IMR-90 (cell line): ENCODE measurements at regions not wholly inside any gene's neighbourhood (a gene's known extent, or its start where the extent isn't known, plus 50 kb on each side); places are given as distances from the start of the nearest gene placed in this dataset.

Experiments used
- CEBPB ChIP-seq: IDR thresholded peaks from 2 replicates; pipeline ENCODE4 v1.6.1; 2012; ENCODE audit warnings: low read depth, low read length, improper control_type of control experiment
- CTCF ChIP-seq: conservative IDR thresholded peaks from 2 replicates; pipeline ENCODE4 v1.5.1; 2012; ENCODE audit warnings: mild to moderate bottlenecking, low read depth, low read length, improper control_type of control experiment
- FOS ChIP-seq: fragments of 150-350 bp; IDR thresholded peaks from 2 replicates; pipeline ENCODE4 v1.6.1; 2016; ENCODE audit warnings: low read depth, low read length
- MAFK ChIP-seq: IDR thresholded peaks from 2 replicates; pipeline ENCODE4 v1.6.1; 2012; ENCODE audit warnings: low read depth, low read length, improper control_type of control experiment
- POLR2A ChIP-seq: IDR thresholded peaks from 2 replicates; pipeline ENCODE4 v1.6.1; 2012; ENCODE audit warnings: mild to moderate bottlenecking, low read depth, low read length
- RCOR1 ChIP-seq: IDR thresholded peaks from 2 replicates; pipeline ENCODE4 v1.6.1; 2012; ENCODE audit warnings: mild to moderate bottlenecking, low read length, improper control_type of control experiment; ENCODE audit not compliant: insufficient replicate concordance
- RFX5 ChIP-seq: IDR thresholded peaks from 2 replicates; pipeline ENCODE4 v1.8.0; 2012; ENCODE audit warnings: low read depth, mild to moderate bottlenecking, low read length, moderate library complexity
- SMC3 ChIP-seq: fragments of 150-350 bp; IDR thresholded peaks from 2 replicates; pipeline ENCODE4 v1.6.1; 2016; ENCODE audit warnings: low read depth, mild to moderate bottlenecking, antibody characterized with exemption, low read length, moderate library complexity
- USF2 ChIP-seq: fragments of 150-350 bp; IDR thresholded peaks from 2 replicates; pipeline ENCODE4 v1.6.1; 2017; ENCODE audit warnings: mild to moderate bottlenecking, antibody characterized with exemption, low read length, low read depth

GRCh38 chr22:34769361-34769760, 296.6 kb upstream of the ISX start:
- TF ChIP-seq CTCF (no peak), POLR2A (no peak), SMC3 (no peak), RFX5 (no peak), MAFK (no peak), FOS (no peak), CEBPB (no peak), RCOR1 (no peak), USF2 (no peak)
